ENCODE measurements at regions not wholly inside any gene's neighbourhood (a gene's known extent, or its start where the extent isn't known, plus 50 kb on each side); places are given as distances from the start of the nearest gene placed in this dataset.

DNA sequence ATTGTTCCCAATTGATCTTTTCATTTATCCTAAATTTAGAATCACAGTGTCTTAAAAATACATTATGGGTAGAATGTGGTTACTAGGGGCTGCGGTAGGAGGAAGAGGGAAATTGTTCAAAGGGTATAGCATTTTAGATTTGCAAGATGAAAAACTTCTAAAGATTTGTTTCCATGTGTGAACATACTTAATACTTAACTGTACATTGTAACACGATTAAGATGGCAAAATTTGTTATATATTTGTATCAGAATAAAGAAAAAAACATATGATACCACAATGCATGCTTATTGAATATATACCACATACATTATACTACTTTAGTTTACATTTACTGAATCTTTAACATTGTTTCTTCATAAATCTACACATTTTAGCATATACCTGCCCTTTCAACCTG lies 677.3 kb upstream of the PCDH20 start:
- TF ChIP-seq HMGXB4 (CRISPR knock-in tag; IDR thresholded peaks at IDR 0.05): no peak
- no peak for TF ChIP-seq USF2 (CRISPR knock-in tag; IDR thresholded peaks at IDR 0.05)
- TF ChIP-seq, protein P1, sequence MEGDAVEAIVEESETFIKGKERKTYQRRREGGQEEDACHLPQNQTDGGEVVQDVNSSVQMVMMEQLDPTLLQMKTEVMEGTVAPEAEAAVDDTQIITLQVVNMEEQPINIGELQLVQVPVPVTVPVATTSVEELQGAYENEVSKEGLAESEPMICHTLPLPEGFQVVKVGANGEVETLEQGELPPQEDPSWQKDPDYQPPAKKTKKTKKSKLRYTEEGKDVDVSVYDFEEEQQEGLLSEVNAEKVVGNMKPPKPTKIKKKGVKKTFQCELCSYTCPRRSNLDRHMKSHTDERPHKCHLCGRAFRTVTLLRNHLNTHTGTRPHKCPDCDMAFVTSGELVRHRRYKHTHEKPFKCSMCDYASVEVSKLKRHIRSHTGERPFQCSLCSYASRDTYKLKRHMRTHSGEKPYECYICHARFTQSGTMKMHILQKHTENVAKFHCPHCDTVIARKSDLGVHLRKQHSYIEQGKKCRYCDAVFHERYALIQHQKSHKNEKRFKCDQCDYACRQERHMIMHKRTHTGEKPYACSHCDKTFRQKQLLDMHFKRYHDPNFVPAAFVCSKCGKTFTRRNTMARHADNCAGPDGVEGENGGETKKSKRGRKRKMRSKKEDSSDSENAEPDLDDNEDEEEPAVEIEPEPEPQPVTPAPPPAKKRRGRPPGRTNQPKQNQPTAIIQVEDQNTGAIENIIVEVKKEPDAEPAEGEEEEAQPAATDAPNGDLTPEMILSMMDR (IDR thresholded peaks at IDR 0.05): no peak
- TF ChIP-seq EMX1 (CRISPR knock-in tag; IDR thresholded peaks at IDR 0.05): no peak
- no peak for TF ChIP-seq CBFB (CRISPR knock-in tag; IDR thresholded peaks at IDR 0.05; ENCODE audit: low read depth)
- no peak for TF ChIP-seq ETV6 (CRISPR knock-in tag; IDR thresholded peaks at IDR 0.05)
- TF ChIP-seq ZNF423 (CRISPR knock-in tag; IDR thresholded peaks at IDR 0.05): no peak
- TF ChIP-seq FOXK1 (CRISPR knock-in tag; IDR thresholded peaks at IDR 0.05): no peak
- TF ChIP-seq, protein P2, sequence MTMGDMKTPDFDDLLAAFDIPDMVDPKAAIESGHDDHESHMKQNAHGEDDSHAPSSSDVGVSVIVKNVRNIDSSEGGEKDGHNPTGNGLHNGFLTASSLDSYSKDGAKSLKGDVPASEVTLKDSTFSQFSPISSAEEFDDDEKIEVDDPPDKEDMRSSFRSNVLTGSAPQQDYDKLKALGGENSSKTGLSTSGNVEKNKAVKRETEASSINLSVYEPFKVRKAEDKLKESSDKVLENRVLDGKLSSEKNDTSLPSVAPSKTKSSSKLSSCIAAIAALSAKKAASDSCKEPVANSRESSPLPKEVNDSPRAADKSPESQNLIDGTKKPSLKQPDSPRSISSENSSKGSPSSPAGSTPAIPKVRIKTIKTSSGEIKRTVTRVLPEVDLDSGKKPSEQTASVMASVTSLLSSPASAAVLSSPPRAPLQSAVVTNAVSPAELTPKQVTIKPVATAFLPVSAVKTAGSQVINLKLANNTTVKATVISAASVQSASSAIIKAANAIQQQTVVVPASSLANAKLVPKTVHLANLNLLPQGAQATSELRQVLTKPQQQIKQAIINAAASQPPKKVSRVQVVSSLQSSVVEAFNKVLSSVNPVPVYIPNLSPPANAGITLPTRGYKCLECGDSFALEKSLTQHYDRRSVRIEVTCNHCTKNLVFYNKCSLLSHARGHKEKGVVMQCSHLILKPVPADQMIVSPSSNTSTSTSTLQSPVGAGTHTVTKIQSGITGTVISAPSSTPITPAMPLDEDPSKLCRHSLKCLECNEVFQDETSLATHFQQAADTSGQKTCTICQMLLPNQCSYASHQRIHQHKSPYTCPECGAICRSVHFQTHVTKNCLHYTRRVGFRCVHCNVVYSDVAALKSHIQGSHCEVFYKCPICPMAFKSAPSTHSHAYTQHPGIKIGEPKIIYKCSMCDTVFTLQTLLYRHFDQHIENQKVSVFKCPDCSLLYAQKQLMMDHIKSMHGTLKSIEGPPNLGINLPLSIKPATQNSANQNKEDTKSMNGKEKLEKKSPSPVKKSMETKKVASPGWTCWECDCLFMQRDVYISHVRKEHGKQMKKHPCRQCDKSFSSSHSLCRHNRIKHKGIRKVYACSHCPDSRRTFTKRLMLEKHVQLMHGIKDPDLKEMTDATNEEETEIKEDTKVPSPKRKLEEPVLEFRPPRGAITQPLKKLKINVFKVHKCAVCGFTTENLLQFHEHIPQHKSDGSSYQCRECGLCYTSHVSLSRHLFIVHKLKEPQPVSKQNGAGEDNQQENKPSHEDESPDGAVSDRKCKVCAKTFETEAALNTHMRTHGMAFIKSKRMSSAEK (CRISPR knock-in tag; IDR thresholded peaks at IDR 0.05; ENCODE audit: borderline replicate concordance): no peak
